ENCODE measurements at regions not wholly inside any gene's neighbourhood (a gene's known extent, or its start where the extent isn't known, plus 50 kb on each side); places are given as distances from the start of the nearest gene placed in this dataset.

DNA sequence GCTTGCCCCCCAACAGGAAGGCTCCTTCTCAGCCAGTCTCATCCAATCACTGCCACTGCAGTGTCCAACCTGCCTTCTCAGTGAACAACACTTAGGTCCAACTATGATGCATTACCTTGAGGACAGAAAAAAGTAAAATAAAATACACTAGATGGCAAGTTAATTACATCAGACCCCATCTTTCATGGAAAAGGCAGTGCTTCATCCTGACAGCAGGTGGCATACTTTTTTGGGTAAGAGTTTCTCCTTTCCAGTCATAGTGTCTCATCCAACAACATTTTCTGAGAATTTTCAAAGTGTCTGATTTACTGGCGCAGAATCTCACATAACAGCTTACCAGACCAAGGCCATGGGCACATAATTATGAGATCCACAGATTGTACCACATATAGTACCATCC is 1742.8 kb downstream of the PCDH7 start:
- TF ChIP-seq, protein P1, sequence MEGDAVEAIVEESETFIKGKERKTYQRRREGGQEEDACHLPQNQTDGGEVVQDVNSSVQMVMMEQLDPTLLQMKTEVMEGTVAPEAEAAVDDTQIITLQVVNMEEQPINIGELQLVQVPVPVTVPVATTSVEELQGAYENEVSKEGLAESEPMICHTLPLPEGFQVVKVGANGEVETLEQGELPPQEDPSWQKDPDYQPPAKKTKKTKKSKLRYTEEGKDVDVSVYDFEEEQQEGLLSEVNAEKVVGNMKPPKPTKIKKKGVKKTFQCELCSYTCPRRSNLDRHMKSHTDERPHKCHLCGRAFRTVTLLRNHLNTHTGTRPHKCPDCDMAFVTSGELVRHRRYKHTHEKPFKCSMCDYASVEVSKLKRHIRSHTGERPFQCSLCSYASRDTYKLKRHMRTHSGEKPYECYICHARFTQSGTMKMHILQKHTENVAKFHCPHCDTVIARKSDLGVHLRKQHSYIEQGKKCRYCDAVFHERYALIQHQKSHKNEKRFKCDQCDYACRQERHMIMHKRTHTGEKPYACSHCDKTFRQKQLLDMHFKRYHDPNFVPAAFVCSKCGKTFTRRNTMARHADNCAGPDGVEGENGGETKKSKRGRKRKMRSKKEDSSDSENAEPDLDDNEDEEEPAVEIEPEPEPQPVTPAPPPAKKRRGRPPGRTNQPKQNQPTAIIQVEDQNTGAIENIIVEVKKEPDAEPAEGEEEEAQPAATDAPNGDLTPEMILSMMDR (IDR thresholded peaks at IDR 0.05), result peak; percentile 42; the same call in 1 of the 2 replicates
- H3K9me3 Mint-ChIP-seq, result peaks cover 5% of the 10 kb centered on the region; the same call in 1 of the 2 replicates
- H3K27me3 Mint-ChIP-seq (ENCODE audit: insufficient read depth), result no peaks in the 10 kb centered on the region
- no peak overlapping the region for H3K4me3 Mint-ChIP-seq
- H3K4me1 Mint-ChIP-seq (ENCODE audit: low read depth), result no peaks in the 10 kb centered on the region
- no peak overlapping the region for H3K27ac Mint-ChIP-seq
- no peaks in the 10 kb centered on the region for H3K36me3 Mint-ChIP-seq (ENCODE audit: low read depth)
- no peak for DNase-seq

DNA sequence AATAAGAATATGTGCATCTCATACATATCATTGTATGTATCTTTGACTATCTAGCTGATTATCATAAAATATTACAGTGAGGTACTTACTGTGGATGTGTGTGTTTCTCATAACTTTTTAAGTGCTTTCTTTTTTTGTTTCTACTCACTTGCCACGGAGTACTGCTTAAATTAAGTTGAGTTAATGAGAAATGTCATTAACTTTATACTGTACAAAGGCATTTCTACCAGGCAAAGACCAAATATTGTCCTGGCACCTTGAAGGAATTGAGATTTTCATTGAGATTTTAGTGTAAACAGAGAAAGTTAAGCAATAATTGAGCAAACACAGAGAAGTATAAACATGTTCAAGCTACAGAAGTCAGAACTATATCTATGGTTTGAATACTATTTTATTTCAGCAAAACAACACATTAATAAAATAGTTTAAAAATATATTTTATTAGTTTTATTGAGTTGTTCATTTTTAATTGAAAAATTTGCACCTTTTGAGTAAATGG is 1750.0 kb downstream of the PCDH7 start:
- H3K4me3 Mint-ChIP-seq, result no peak overlapping the region
- H3K9me3 Mint-ChIP-seq, result peaks cover 19% of the 10 kb centered on the region
- TF ChIP-seq, protein P1 (IDR thresholded peaks at IDR 0.05), result no peak
- DNase-seq, result no peak
- H3K36me3 Mint-ChIP-seq (ENCODE audit: low read depth), result no peaks in the 10 kb centered on the region
- no peaks in the 10 kb centered on the region for H3K27me3 Mint-ChIP-seq (ENCODE audit: insufficient read depth)
- no peak overlapping the region for H3K27ac Mint-ChIP-seq
- no peaks in the 10 kb centered on the region for H3K4me1 Mint-ChIP-seq (ENCODE audit: low read depth)

DNA sequence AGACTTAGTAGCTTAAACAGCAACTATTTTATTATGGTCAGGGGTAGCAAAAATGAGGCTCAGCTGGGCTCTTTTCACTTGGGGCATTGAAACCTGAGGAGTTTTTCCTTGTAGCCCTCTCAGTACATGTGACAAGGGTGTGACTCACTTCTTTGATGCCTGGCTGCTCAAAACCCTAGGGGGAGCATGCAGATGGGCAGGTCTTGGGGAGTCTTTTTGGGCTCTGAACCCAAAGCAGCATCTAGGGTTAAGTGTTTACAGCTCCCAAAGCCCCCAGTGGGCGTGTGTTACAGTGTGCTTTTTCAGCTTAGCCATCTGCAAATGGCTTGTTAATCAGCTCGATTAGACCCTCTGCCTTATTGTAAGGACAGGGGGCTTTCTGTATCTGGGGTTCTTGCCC is 1752.7 kb downstream of the PCDH7 start:
- Mint-ChIP-seq H3K4me1 (ENCODE audit: low read depth) (no peaks in the 10 kb centered on the region), H3K36me3 (ENCODE audit: low read depth) (no peaks in the 10 kb centered on the region), H3K27me3 (ENCODE audit: insufficient read depth) (no peaks in the 10 kb centered on the region), H3K4me3 (no peak overlapping the region), H3K27ac (no peak overlapping the region), H3K9me3 (peaks cover 30% of the 10 kb centered on the region)
- no peak for DNase-seq
- TF ChIP-seq, protein P1 (IDR thresholded peaks at IDR 0.05), result no peak

DNA sequence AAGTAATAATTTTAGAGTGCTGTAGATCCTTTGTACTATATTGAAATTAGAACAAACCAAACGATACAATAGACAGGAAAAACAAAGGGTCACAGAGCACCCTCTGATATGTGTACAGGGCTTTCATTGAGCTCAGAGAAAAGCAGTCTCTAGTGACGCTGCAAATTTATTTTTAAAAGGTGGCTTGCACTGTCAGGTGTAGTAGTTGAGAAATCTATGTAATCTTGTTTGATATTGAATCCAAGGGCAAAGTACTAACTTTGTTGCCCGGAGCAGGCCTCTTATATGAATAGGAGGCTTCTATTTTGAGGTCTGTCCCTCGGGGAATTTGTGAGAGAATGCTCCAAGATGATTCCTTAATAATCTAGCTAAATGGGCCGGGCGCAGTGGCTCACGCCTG is 1755.5 kb downstream of the PCDH7 start:
- H3K27me3 Mint-ChIP-seq (ENCODE audit: insufficient read depth), result no peaks in the 10 kb centered on the region
- no peaks in the 10 kb centered on the region for H3K36me3 Mint-ChIP-seq (ENCODE audit: low read depth)
- no peak overlapping the region for H3K4me3 Mint-ChIP-seq
- TF ChIP-seq, protein P1 (IDR thresholded peaks at IDR 0.05), result no peak
- DNase-seq, result no peak
- no peaks in the 10 kb centered on the region for H3K4me1 Mint-ChIP-seq (ENCODE audit: low read depth)
- H3K9me3 Mint-ChIP-seq, result peaks cover 41% of the 10 kb centered on the region
- H3K27ac Mint-ChIP-seq, result no peak overlapping the region

DNA sequence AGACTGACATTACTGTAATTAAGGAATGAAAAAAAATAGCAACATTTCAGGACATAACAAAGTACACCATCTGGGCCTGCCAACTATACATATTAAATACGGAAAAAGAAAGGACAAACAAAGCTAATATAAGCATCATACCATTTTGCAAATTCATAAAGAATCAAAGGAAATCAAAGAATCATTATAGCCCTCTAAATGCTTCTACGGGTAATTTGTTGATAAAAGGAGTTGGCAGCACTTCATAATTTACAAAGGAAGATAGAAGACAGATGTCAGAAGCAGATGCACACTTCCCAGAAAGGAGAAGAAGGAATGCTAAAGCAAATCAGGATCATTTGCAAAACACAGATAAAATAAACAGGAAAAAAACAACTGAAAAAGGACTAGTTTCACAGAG is 1757.3 kb downstream of the PCDH7 start:
- Mint-ChIP-seq H3K4me1 (ENCODE audit: low read depth) (no peaks in the 10 kb centered on the region), H3K9me3 (peaks cover 50% of the 10 kb centered on the region), H3K27ac (no peak overlapping the region), H3K4me3 (no peak overlapping the region), H3K36me3 (ENCODE audit: low read depth) (no peaks in the 10 kb centered on the region), H3K27me3 (ENCODE audit: insufficient read depth) (no peaks in the 10 kb centered on the region)
- no peak for DNase-seq
- TF ChIP-seq, protein P1 (IDR thresholded peaks at IDR 0.05), result no peak

DNA sequence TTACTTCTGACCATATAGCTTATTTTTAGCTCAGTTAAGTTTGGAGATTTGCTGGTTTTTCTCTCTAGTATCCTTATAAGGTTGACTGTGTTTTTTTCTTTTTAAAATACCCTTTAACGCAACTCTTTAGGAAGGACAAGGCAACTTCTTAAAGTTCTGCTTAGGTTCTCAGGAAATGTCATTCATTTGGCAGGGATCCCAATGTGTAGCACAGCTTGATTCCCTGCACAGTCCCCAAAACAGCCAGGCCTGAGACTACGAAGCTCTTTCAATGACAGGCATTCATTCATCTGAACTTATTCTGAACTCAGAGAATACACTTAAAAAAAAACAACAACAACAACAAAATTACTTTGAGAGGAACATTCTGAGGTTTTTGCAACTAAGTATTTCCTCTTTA is 1765.8 kb downstream of the PCDH7 start:
- Mint-ChIP-seq H3K27ac (no peak overlapping the region), H3K9me3 (peaks cover 35% of the 10 kb centered on the region), H3K27me3 (ENCODE audit: insufficient read depth) (no peaks in the 10 kb centered on the region), H3K4me1 (ENCODE audit: low read depth) (no peaks in the 10 kb centered on the region), H3K36me3 (ENCODE audit: low read depth) (no peaks in the 10 kb centered on the region), H3K4me3 (no peak overlapping the region)
- TF ChIP-seq, protein P1 (IDR thresholded peaks at IDR 0.05), result no peak
- no peak for DNase-seq

Data from HFFc6 (cell line).